ENCODE measurements at regions not wholly inside any gene's neighbourhood (a gene's known extent, or its start where the extent isn't known, plus 50 kb on each side); places are given as distances from the start of the nearest gene placed in this dataset.

DNA sequence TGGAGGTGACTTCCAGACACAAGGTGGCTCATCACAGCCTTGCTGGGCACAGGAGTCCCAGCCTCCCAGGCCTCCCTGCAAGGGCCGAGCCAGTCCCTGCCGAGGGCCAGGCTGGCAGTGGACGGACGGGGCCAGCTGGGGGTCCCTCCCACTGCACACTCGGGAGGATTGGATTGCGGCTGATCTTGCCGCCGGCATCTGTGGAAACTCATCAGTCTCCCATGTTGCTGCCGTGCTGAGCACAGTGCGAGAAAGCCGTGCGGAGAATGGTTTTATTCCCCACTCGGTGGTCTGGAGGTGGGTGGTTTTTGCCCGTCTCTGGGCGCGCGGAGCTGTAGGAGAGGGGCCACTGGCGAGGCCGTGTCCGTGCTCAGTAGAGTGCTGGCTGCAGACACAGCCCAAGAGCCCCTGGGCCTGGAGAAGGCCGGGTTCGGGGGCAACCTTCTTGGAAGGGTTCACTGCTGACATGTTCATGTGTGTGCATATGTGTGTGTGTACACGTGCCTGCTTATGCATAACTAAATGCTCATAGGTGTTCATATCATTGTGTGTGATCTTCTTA is 1246.4 kb downstream of the BRD1 start:
- TF ChIP-seq, protein P1, sequence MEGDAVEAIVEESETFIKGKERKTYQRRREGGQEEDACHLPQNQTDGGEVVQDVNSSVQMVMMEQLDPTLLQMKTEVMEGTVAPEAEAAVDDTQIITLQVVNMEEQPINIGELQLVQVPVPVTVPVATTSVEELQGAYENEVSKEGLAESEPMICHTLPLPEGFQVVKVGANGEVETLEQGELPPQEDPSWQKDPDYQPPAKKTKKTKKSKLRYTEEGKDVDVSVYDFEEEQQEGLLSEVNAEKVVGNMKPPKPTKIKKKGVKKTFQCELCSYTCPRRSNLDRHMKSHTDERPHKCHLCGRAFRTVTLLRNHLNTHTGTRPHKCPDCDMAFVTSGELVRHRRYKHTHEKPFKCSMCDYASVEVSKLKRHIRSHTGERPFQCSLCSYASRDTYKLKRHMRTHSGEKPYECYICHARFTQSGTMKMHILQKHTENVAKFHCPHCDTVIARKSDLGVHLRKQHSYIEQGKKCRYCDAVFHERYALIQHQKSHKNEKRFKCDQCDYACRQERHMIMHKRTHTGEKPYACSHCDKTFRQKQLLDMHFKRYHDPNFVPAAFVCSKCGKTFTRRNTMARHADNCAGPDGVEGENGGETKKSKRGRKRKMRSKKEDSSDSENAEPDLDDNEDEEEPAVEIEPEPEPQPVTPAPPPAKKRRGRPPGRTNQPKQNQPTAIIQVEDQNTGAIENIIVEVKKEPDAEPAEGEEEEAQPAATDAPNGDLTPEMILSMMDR (IDR thresholded peaks at IDR 0.05; ENCODE audit: low read depth, low read length, poor library complexity, severe bottlenecking), result no peak
- no peak for TF ChIP-seq EZH2phosphoT487 (IDR thresholded peaks at IDR 0.05; ENCODE audit: borderline replicate concordance, low read length)
